SK-N-MC (cell line): ENCODE measurements at regions not wholly inside any gene's neighbourhood (a gene's known extent, or its start where the extent isn't known, plus 50 kb on each side); places are given as distances from the start of the nearest gene placed in this dataset.

Source experiments
- EZH2 ChIP-seq: fragments of 200-600 bp; sonication (generic); IDR thresholded peaks from one replicate; pipeline ENCODE4 v1.6.1; 2017; ENCODE audit warnings: antibody characterized with exemption
- POLR2AphosphoS5 ChIP-seq: IDR thresholded peaks from 2 replicates; pipeline ENCODE4 v1.6.1; 2012; ENCODE audit warnings: mild to moderate bottlenecking, low read depth, low read length, borderline replicate concordance

- TF ChIP-seq EZH2 (no peak), POLR2AphosphoS5 (no peak)
Observed at GRCh38 chr13:34161931-34162543, 344.1 kb downstream of the RFC3 start.
